H1 (cell line): ENCODE measurements at regions not wholly inside any gene's neighbourhood (a gene's known extent, or its start where the extent isn't known, plus 50 kb on each side); places are given as distances from the start of the nearest gene placed in this dataset.

ENCODE experiments used
- CTCF ChIA-PET: fragments of 300-600 bp; sonication (Branson Sonifier 250); formaldehyde crosslinking; loops from one replicate; lab custom pipeline; 2021; ENCODE audit not compliant: partially characterized antibody; lab: Charles Lee
- POLR2A ChIA-PET: fragments of 300-600 bp; sonication (Branson Sonifier 250); formaldehyde crosslinking; loops from one replicate; lab custom pipeline; 2021; ENCODE audit warnings: inconsistent platforms; ENCODE audit not compliant: partially characterized antibody; lab: Charles Lee
- DNase-seq, 2 experiments: peaks; one replicate each; pipeline versions ENCODE4 v3.0.0 to v3.0.0-alpha.2; 2010 to 2022; ENCODE audit warnings: low spot score in 2 of 2, low read depth in 1 of 2, mixed read lengths in 1 of 2
- FAIRE-seq: peaks from 2 replicates; lab custom pipeline; 2011; peaks lifted over from hg19 to GRCh38; lab: Jason Lieb, UNC
- H2AFZ ChIP-seq: 2 replicates; pipeline ENCODE4 v1.8.1; 2012; ENCODE audit warnings: low read length, inconsistent platforms
- H2AK5ac ChIP-seq: 2 replicates; pipeline ENCODE4 v1.6.1; 2013; ENCODE audit warnings: low read depth, low read length
- H2BK120ac ChIP-seq: replicated peaks from 2 replicates; pipeline ENCODE3; 2013; ENCODE audit warnings: low read depth, low read length, inconsistent platforms
- H2BK12ac ChIP-seq: 2 replicates; pipeline ENCODE4 v1.6.1; 2013; ENCODE audit warnings: low read depth, low read length
- H2BK15ac ChIP-seq: 2 replicates; pipeline ENCODE4 v1.6.1; 2013; ENCODE audit warnings: low read length
- H2BK20ac ChIP-seq: 2 replicates; pipeline ENCODE4 v1.6.1; 2013; ENCODE audit warnings: low read length
- H2BK5ac ChIP-seq: 2 replicates; pipeline ENCODE4 v1.6.1; 2013; ENCODE audit warnings: low read depth, low read length
- H3K14ac ChIP-seq: 2 replicates; pipeline ENCODE4 v1.6.1; 2013; ENCODE audit warnings: inconsistent platforms; ENCODE audit not compliant: insufficient read length
- H3K18ac ChIP-seq: 2 replicates; pipeline ENCODE4 v1.6.1; 2013; ENCODE audit warnings: low read length; ENCODE audit errors: extremely low read depth
- H3K23ac ChIP-seq: 2 replicates; pipeline ENCODE4 v1.6.1; 2013; ENCODE audit warnings: inconsistent platforms; ENCODE audit not compliant: insufficient read length
- H3K23me2 ChIP-seq: 2 replicates; pipeline ENCODE4 v1.6.1; 2013; ENCODE audit warnings: low read depth, low read length
- H3K27ac ChIP-seq: 2 replicates; pipeline ENCODE4 v1.6.1; 2011; ENCODE audit warnings: low read depth, low read length, inconsistent platforms
- H3K27me3 ChIP-seq, 4 experiments: replicated peaks in 1 of 4; 1 replicate in 1 of 4; 2 replicates in 3 of 4; pipeline versions ENCODE4 v1.6.1 to v1.8.1; 2011 to 2013; ENCODE audit warnings: low read length in 3 of 4, mild to moderate bottlenecking in 3 of 4, inconsistent platforms in 2 of 4, mixed read lengths in 2 of 4, moderate library complexity in 1 of 4; ENCODE audit not compliant: control insufficient read depth in 3 of 4, insufficient read depth in 3 of 4; ENCODE audit errors: extremely low read depth in 1 of 4
- H3K36me3 ChIP-seq, 4 experiments: 2 replicates each; pipeline versions ENCODE4 v1.6.1 to v1.8.1; 2011 to 2013; ENCODE audit warnings: mild to moderate bottlenecking in 4 of 4, low read length in 3 of 4, moderate library complexity in 2 of 4, control low read depth in 1 of 4, inconsistent platforms in 1 of 4; ENCODE audit not compliant: insufficient read depth in 4 of 4, control insufficient read depth in 2 of 4
- H3K4ac ChIP-seq: replicated peaks from 2 replicates; pipeline ENCODE3; 2013; ENCODE audit warnings: low read length, low read depth, mixed read lengths, inconsistent platforms; ENCODE audit not compliant: insufficient read length
- H3K4me1 ChIP-seq, 4 experiments: replicated peaks in 1 of 4; 1 replicate in 1 of 4; 2 replicates in 3 of 4; pipeline versions ENCODE4 v1.6.1 to v1.8.1; 2011 to 2013; ENCODE audit warnings: low read length in 3 of 4, inconsistent platforms in 2 of 4, mixed read lengths in 1 of 4; ENCODE audit not compliant: insufficient read depth in 4 of 4, control insufficient read depth in 3 of 4
- H3K4me2 ChIP-seq, 2 experiments: 2 replicates each; pipeline versions ENCODE4 v1.6.1 to v1.8.1; 2011 to 2013; ENCODE audit warnings: low read depth in 2 of 2, low read length in 2 of 2, control low read depth in 1 of 2, inconsistent platforms in 1 of 2, mild to moderate bottlenecking in 1 of 2; ENCODE audit not compliant: insufficient read depth in 1 of 2
- H3K4me3 ChIP-seq, 4 experiments: fragments of 200-600, 300-600 bp in 1 of 4; sonication (generic), shearing (Covaris generic), sonication (Bioruptor Twin) in 1 of 4; 2 replicates each; pipeline versions ENCODE4 v1.5.1 to v1.8.1; 2011 to 2016; ENCODE audit warnings: low read length in 4 of 4, low read depth in 3 of 4, control low read depth in 2 of 4, inconsistent platforms in 2 of 4, mild to moderate bottlenecking in 2 of 4, mixed read lengths in 1 of 4, moderate library complexity in 1 of 4; ENCODE audit not compliant: insufficient read depth in 2 of 4; ENCODE audit errors: extremely low read depth in 1 of 4
- H3K56ac ChIP-seq: replicated peaks from 2 replicates; pipeline ENCODE3; 2013; ENCODE audit warnings: low read depth, mild to moderate bottlenecking, mixed read lengths, low read length, inconsistent platforms; ENCODE audit not compliant: insufficient read length
- H3K79me1 ChIP-seq: 2 replicates; pipeline ENCODE4 v1.6.1; 2013; ENCODE audit warnings: low read depth, low read length, control low read depth
- H3K79me2 ChIP-seq, 2 experiments: 2 replicates each; pipeline versions ENCODE4 v1.6.1 to v1.8.1; 2012 to 2013; ENCODE audit warnings: low read length in 2 of 2, mild to moderate bottlenecking in 2 of 2, inconsistent platforms in 1 of 2; ENCODE audit not compliant: insufficient read depth in 2 of 2, control insufficient read depth in 1 of 2
- H3K9ac ChIP-seq, 4 experiments: replicated peaks in 1 of 4; 1 replicate in 1 of 4; 2 replicates in 3 of 4; pipeline versions ENCODE4 v1.6.1 to v1.8.1; 2011 to 2013; ENCODE audit warnings: low read depth in 3 of 4, low read length in 3 of 4, control low read depth in 2 of 4, mild to moderate bottlenecking in 2 of 4, moderate library complexity in 2 of 4, inconsistent platforms in 1 of 4; ENCODE audit errors: extremely low read depth in 1 of 4
- H3K9me3 ChIP-seq, 2 experiments: 2 replicates each; pipeline versions ENCODE4 v1.6.1 to v1.8.1; 2012 to 2013; ENCODE audit warnings: mild to moderate bottlenecking in 2 of 2, moderate library complexity in 2 of 2, control low read depth in 1 of 2, inconsistent platforms in 1 of 2, low read depth in 1 of 2, low read length in 1 of 2, mixed read lengths in 1 of 2; ENCODE audit not compliant: insufficient read depth in 2 of 2
- H4K20me1 ChIP-seq, 2 experiments: replicated peaks in 1 of 2; 2 replicates each; pipeline versions ENCODE3 to v1.8.1; 2011 to 2013; ENCODE audit warnings: inconsistent platforms in 2 of 2, low read length in 2 of 2, mild to moderate bottlenecking in 1 of 2; ENCODE audit not compliant: insufficient read depth in 2 of 2, control insufficient read depth in 1 of 2
- H4K5ac ChIP-seq: 2 replicates; pipeline ENCODE4 v1.6.1; 2013; ENCODE audit warnings: low read length, low read depth, mixed read lengths, inconsistent platforms; ENCODE audit not compliant: insufficient read length
- H4K8ac ChIP-seq: 2 replicates; pipeline ENCODE4 v1.8.0; 2013; ENCODE audit warnings: mild to moderate bottlenecking, moderate library complexity, low read length, inconsistent platforms; ENCODE audit not compliant: insufficient read depth; ENCODE audit errors: extremely low read depth
- H4K91ac ChIP-seq: replicated peaks from 2 replicates; pipeline ENCODE3; 2013; ENCODE audit warnings: low read length, mixed read lengths, inconsistent platforms; ENCODE audit not compliant: insufficient read length
- POLR2A ChIP-seq, 2 experiments: IDR thresholded peaks; 1 replicate in 1 of 2; 2 replicates in 1 of 2; pipeline ENCODE4 v1.6.1; 2011; ENCODE audit warnings: low read depth in 2 of 2, low read length in 2 of 2, mild to moderate bottlenecking in 2 of 2; ENCODE audit errors: control extremely low read depth in 1 of 2
- ZNF274 ChIP-seq: IDR thresholded peaks from 2 replicates; pipeline ENCODE4 v1.7.0; 2012; ENCODE audit warnings: low read length, borderline replicate concordance; ENCODE audit errors: extremely low read depth

- Histone ChIP-seq H3K23ac (no peak overlapping the region), H3K9me3 (no peaks in the 10 kb centered on the region), H4K91ac (no peak overlapping the region), H2BK12ac (no peak overlapping the region), H3K79me1 (no peaks in the 10 kb centered on the region), H3K9ac (no peak overlapping the region), H2AK5ac (no peak overlapping the region), H3K23me2 (no peaks in the 10 kb centered on the region), H2BK20ac (no peak overlapping the region), H3K18ac (no peak overlapping the region), H3K79me2 (no peaks in the 10 kb centered on the region), H4K20me1 (no peaks in the 10 kb centered on the region), H2AFZ (no peak overlapping the region), H2BK120ac (no peak overlapping the region), H4K8ac (no peak overlapping the region), H4K5ac (no peak overlapping the region), H2BK15ac (no peak overlapping the region), H3K4me3 (no peak overlapping the region), H3K14ac (no peak overlapping the region), H3K56ac (no peak overlapping the region), H3K4me2 (no peak overlapping the region), H2BK5ac (no peak overlapping the region), H3K4ac (no peak overlapping the region), H3K36me3 (no peaks in the 10 kb centered on the region), H3K4me1 (no peaks in the 10 kb centered on the region), H3K27ac (no peak overlapping the region), H3K27me3 (no peaks in the 10 kb centered on the region)
- FAIRE-seq, result no peak
- no peak for TF ChIP-seq POLR2A (IDR thresholded peaks at IDR 0.05; ENCODE audit: control extremely low read depth in 1 of 2, low read depth in 2 of 2, low read length in 2 of 2)
- TF ChIP-seq ZNF274, result no peak
- CTCF ChIA-PET, result interaction anchor here (0.7 to 4.3 kb wide), 10 partner anchors 9 to 140 kb away, joined by 3 to 30 read pairs (median 5); no protein-coding TSS in a partner anchor
- no peak for DNase-seq
- POLR2A ChIA-PET, result no interaction called here
Observed at GRCh38 chr9:33739398-33739797, 56.0 kb upstream of the PRSS3 start.
